ENCODE measurements at regions not wholly inside any gene's neighbourhood (a gene's known extent, or its start where the extent isn't known, plus 50 kb on each side); places are given as distances from the start of the nearest gene placed in this dataset.

- no peak for TF ChIP-seq CTCF (IDR thresholded peaks at IDR 0.05)
- no peak for TF ChIP-seq FOSL2 (IDR thresholded peaks at IDR 0.05)
- no peak for TF ChIP-seq FOSL2 (CRISPR knock-in tag; IDR thresholded peaks at IDR 0.05)
Measured at GRCh38 chr15:81859737-81860516, 185.9 kb downstream of the MEX3B start.

Measured in A549 (cell line).